ENCODE measurements at regions not wholly inside any gene's neighbourhood (a gene's known extent, or its start where the extent isn't known, plus 50 kb on each side); places are given as distances from the start of the nearest gene placed in this dataset.

GRCh38 chr12:125417446-125417845 lies 352.2 kb downstream of the AACS start:
- TF ChIP-seq MAX (IDR thresholded peaks at IDR 0.05; ENCODE audit: low read depth, low read length), result no peak
- TF ChIP-seq CTCF (IDR thresholded peaks at IDR 0.05; ENCODE audit: low read depth, low read length), result no peak
- TF ChIP-seq POLR2A (IDR thresholded peaks at IDR 0.05; ENCODE audit: extremely low read depth, insufficient read length), result no peak
- no peak for TF ChIP-seq MYC (IDR thresholded peaks at IDR 0.05; ENCODE audit: low read depth, low read length)

DNA sequence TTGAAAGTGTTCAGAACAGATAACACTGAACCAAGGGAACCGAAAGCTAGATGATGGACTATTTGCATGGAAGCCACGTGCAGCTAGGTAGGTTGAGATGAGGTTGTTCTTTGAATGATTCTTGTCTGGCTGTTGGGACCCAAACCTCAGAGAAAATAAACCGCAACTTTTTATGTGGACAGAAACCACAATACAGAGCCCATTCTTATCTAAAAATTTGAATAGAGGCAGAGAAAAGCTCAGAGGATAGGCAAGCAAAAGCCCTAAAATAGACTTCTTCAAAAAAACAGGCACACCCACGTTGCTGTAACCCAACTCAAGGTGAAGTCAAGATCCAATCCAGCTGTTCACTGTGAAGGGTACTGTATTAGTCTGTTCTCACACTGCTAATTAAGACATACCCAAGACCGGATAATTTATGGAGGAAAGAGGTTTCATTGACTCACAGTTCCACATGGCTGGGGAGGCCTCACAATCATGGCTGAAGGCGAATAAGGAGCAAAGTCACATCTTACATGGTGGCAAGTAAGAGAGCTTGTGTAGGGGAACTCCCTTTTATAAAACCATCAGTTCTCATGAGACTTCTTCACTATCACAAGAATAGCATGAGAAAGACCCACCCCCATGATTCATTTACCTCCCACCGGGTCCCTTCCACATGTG lies 353.8 kb downstream of the AACS start:
- H3K4me3 ChIP-seq (ENCODE audit: low read depth, low read length), result no peak overlapping the region
- no peak for DNase-seq (ENCODE audit: low read depth)
- TF ChIP-seq POLR2A (IDR thresholded peaks at IDR 0.05; ENCODE audit: extremely low read depth, insufficient read length) (no peak), MAX (IDR thresholded peaks at IDR 0.05; ENCODE audit: low read depth, low read length) (no peak), CTCF (IDR thresholded peaks at IDR 0.05; ENCODE audit: low read depth, low read length) (no peak), MYC (IDR thresholded peaks at IDR 0.05; ENCODE audit: low read depth, low read length) (no peak)

More at GRCh38 chr12:125417446-125417845, 352.2 kb downstream of the AACS start:
- no peak for DNase-seq (ENCODE audit: low read depth)
- no peak overlapping the region for H3K4me3 ChIP-seq (ENCODE audit: low read depth, low read length)

GRCh38 chr12:125424909-125425308 lies 359.7 kb downstream of the AACS start:
- H3K4me3 ChIP-seq (ENCODE audit: low read depth, low read length), result no peak overlapping the region
- DNase-seq (ENCODE audit: low read depth), result no peak
- no peak for TF ChIP-seq CTCF (IDR thresholded peaks at IDR 0.05; ENCODE audit: low read depth, low read length)
- TF ChIP-seq MAX (IDR thresholded peaks at IDR 0.05; ENCODE audit: low read depth, low read length), result no peak
- TF ChIP-seq POLR2A (IDR thresholded peaks at IDR 0.05; ENCODE audit: extremely low read depth, insufficient read length), result no peak
- TF ChIP-seq MYC (IDR thresholded peaks at IDR 0.05; ENCODE audit: low read depth, low read length), result no peak

GRCh38 chr12:125431516-125431915 lies 366.3 kb downstream of the AACS start:
- no peak for DNase-seq (ENCODE audit: low read depth)
- no peak overlapping the region for H3K4me3 ChIP-seq (ENCODE audit: low read depth, low read length)
- TF ChIP-seq MYC (IDR thresholded peaks at IDR 0.05; ENCODE audit: low read depth, low read length), result no peak
- no peak for TF ChIP-seq MAX (IDR thresholded peaks at IDR 0.05; ENCODE audit: low read depth, low read length)
- no peak for TF ChIP-seq CTCF (IDR thresholded peaks at IDR 0.05; ENCODE audit: low read depth, low read length)
- no peak for TF ChIP-seq POLR2A (IDR thresholded peaks at IDR 0.05; ENCODE audit: extremely low read depth, insufficient read length)

DNA sequence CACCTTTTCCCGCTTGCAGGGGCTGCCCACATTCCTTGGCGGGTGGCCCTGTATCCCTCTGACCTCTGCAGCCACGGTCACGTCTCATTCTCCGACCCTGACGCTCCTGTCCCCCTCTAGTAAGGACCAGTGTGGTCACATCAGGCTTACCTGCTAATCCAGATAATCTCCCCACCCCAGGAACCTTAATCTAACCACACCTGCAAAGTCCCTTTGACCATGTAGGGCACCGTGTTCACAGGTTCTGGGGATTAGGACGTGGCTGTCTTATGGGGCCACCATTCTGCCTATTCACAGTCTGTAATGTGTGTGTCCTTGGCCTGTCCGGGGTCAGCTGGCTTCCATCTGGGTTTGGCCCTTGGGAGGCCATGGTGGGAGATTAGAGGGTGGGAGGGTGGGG lies 368.9 kb downstream of the AACS start:
- no peak overlapping the region for H3K4me3 ChIP-seq (ENCODE audit: low read depth, low read length)
- TF ChIP-seq CTCF (IDR thresholded peaks at IDR 0.05; ENCODE audit: low read depth, low read length) (no peak), POLR2A (IDR thresholded peaks at IDR 0.05; ENCODE audit: extremely low read depth, insufficient read length) (no peak), MYC (IDR thresholded peaks at IDR 0.05; ENCODE audit: low read depth, low read length) (no peak), MAX (IDR thresholded peaks at IDR 0.05; ENCODE audit: low read depth, low read length) (no peak)
- no peak for DNase-seq (ENCODE audit: low read depth)
